ENCODE measurements at regions not wholly inside any gene's neighbourhood (a gene's known extent, or its start where the extent isn't known, plus 50 kb on each side); places are given as distances from the start of the nearest gene placed in this dataset.

GRCh38 chr20:52895235-52895634 lies 76.9 kb upstream of the TSHZ2 start:
- H3K4me1 ChIP-seq, result no peaks in the 10 kb centered on the region
- TF ChIP-seq CTCF (IDR thresholded peaks at IDR 0.05), result no peak
- no peak overlapping the region for H3K4me3 ChIP-seq (replicated peaks in 1 of 3)
- no peaks in the 10 kb centered on the region for H3K27me3 ChIP-seq
- 58 to 64% methylated on average over 7 of the region's 7 CpGs for WGBS, 2 donors
- intact Hi-C loops (cut with DNase I), result no loop called here
- H3K9me3 ChIP-seq, result no peaks in the 10 kb centered on the region
- no peak overlapping the region for H3K27ac ChIP-seq
- no peaks in the 10 kb centered on the region for H3K36me3 ChIP-seq
- no peak for DNase-seq

DNA sequence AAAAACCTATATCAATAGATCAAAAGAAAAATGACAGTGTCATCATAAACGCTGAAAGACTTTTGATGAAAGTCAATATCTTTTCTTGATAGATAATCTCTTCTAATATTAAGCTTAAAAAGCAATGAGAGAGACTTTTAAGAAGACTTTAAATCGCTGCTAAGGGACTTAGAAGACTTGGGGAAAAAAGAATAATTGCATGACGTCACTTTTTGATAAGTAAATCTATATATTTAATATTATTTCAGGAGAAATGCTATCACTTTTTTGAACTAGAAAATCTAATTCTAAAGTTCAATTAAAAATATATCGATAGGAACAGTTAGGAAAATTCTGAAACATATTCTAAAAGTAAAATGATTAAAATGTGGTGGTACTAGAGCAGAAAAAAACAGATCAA lies 78.7 kb upstream of the TSHZ2 start:
- H3K4me3 ChIP-seq (replicated peaks in 1 of 3), result no peak overlapping the region
- TF ChIP-seq POLR2A (IDR thresholded peaks at IDR 0.05) (no peak), CTCF (IDR thresholded peaks at IDR 0.05) (no peak)
- H3K27me3 ChIP-seq, result no peaks in the 10 kb centered on the region
- H3K4me1 ChIP-seq, result no peaks in the 10 kb centered on the region
- DNase-seq, result no peak
- WGBS, 2 donors, result 88 to 92% methylated on average over 4 of the region's 4 CpGs
- no peaks in the 10 kb centered on the region for H3K9me3 ChIP-seq
- no peaks in the 10 kb centered on the region for H3K36me3 ChIP-seq
- intact Hi-C loops (cut with DNase I), result no loop called here
- H3K27ac ChIP-seq, result no peak overlapping the region

GRCh38 chr20:52892023-52892422 lies 80.1 kb upstream of the TSHZ2 start:
- Histone ChIP-seq H3K4me3 (replicated peaks in 1 of 3) (no peak overlapping the region), H3K27me3 (no peaks in the 10 kb centered on the region), H3K9me3 (no peaks in the 10 kb centered on the region), H3K27ac (no peak overlapping the region), H3K36me3 (no peaks in the 10 kb centered on the region), H3K4me1 (no peaks in the 10 kb centered on the region)
- no peak for DNase-seq
- intact Hi-C loops (cut with DNase I), result no loop called here
- WGBS, 2 donors, result 93 to 94% methylated on average over 2 of the region's 2 CpGs
- no peak for TF ChIP-seq POLR2A (IDR thresholded peaks at IDR 0.05)
- no peak for TF ChIP-seq CTCF (IDR thresholded peaks at IDR 0.05)

DNA sequence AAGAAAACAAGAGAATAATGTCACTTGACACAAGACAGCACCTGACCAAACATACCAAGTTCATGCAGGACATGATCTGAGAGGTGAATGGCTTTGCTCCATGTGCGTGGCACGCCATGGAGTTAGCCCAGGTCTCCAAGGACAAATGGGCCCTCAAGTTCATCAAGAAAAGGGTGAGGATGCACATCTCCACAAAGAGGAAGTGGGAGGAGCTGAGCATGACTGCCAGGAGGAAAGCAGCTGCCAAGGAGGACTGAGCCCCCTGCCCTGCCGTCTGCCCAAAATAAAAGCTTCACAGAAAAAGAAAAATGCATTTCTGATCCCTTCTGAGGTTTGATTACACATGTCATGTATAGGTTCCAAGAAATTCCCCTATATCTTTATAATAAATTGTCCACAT lies 82.0 kb upstream of the TSHZ2 start:
- TF ChIP-seq POLR2A (IDR thresholded peaks at IDR 0.05), result no peak
- TF ChIP-seq CTCF (IDR thresholded peaks at IDR 0.05), result no peak
- H3K4me3 ChIP-seq (replicated peaks in 1 of 3), result no peak overlapping the region
- no peaks in the 10 kb centered on the region for H3K36me3 ChIP-seq
- no peaks in the 10 kb centered on the region for H3K4me1 ChIP-seq
- intact Hi-C loops (cut with DNase I), result no loop called here
- DNase-seq, result no peak
- H3K9me3 ChIP-seq, result no peaks in the 10 kb centered on the region
- no peaks in the 10 kb centered on the region for H3K27me3 ChIP-seq
- 80 to 84% methylated on average over 3 of the region's 3 CpGs for WGBS, 2 donors
- no peak overlapping the region for H3K27ac ChIP-seq

- no peaks in the 10 kb centered on the region for H3K9me3 ChIP-seq
- WGBS, 2 donors, result 71 to 84% methylated on average over 4 of the region's 4 CpGs
- H3K27ac ChIP-seq, result no peak overlapping the region
- H3K36me3 ChIP-seq, result no peaks in the 10 kb centered on the region
- no peaks in the 10 kb centered on the region for H3K4me1 ChIP-seq
- H3K27me3 ChIP-seq, result no peaks in the 10 kb centered on the region
- no peak for DNase-seq
- TF ChIP-seq CTCF (IDR thresholded peaks at IDR 0.05) (no peak), POLR2A (IDR thresholded peaks at IDR 0.05) (no peak)
- intact Hi-C loops (cut with DNase I), result no loop called here
- H3K4me3 ChIP-seq (replicated peaks in 1 of 3), result no peak overlapping the region
Observed at GRCh38 chr20:52889225-52889624, 82.9 kb upstream of the TSHZ2 start.
